MM.1S (cell line): ENCODE measurements at regions not wholly inside any gene's neighbourhood (a gene's known extent, or its start where the extent isn't known, plus 50 kb on each side); places are given as distances from the start of the nearest gene placed in this dataset.

Experiments used
- DNase-seq: peaks from one replicate; pipeline ENCODE4 v3.0.0-alpha.2; 2015
- H2AFZ ChIP-seq: fragments of 300-600 bp; sonication (generic); 2 replicates; pipeline ENCODE4 v1.6.0; 2016; ENCODE audit warnings: antibody characterized with exemption, low read length
- H3F3A ChIP-seq: fragments of 300-600 bp; sonication (generic); 2 replicates; pipeline ENCODE4 v1.6.1; 2016; ENCODE audit warnings: mild to moderate bottlenecking, antibody characterized with exemption, low read length, moderate library complexity, mixed read lengths; ENCODE audit not compliant: insufficient read depth
- H3K27ac ChIP-seq: fragments of 300-600 bp; sonication (generic); 2 replicates; pipeline ENCODE4 v1.5.1; 2016; ENCODE audit warnings: mild to moderate bottlenecking, low read length
- H3K27me3 ChIP-seq: fragments of 300-600 bp; sonication (generic); replicated peaks from 2 replicates; pipeline ENCODE4 v1.6.0; 2016; ENCODE audit warnings: low read length; ENCODE audit not compliant: insufficient read depth
- H3K36me3 ChIP-seq: fragments of 300-600 bp; sonication (generic); replicated peaks from 2 replicates; pipeline ENCODE4 v1.6.1; 2016; ENCODE audit warnings: mild to moderate bottlenecking, low read length, mixed read lengths; ENCODE audit not compliant: insufficient read depth
- H3K4me1 ChIP-seq: fragments of 300-600 bp; sonication (generic); 2 replicates; pipeline ENCODE4 v1.6.1; 2016; ENCODE audit warnings: low read length, mixed read lengths
- H3K4me2 ChIP-seq: fragments of 300-600 bp; sonication (generic); 2 replicates; pipeline ENCODE4 v1.6.0; 2016; ENCODE audit warnings: low read depth, low read length
- H3K4me3 ChIP-seq: fragments of 300-600 bp; sonication (generic); 2 replicates; pipeline ENCODE4 v1.5.1; 2016; ENCODE audit warnings: low read length, mixed read lengths
- H3K79me2 ChIP-seq: fragments of 300-600 bp; sonication (generic); 2 replicates; pipeline ENCODE4 v1.6.1; 2016; ENCODE audit warnings: mixed run types, low read length, mixed read lengths
- H3K9ac ChIP-seq: fragments of 300-600 bp; sonication (generic); 2 replicates; pipeline ENCODE4 v1.6.1; 2016; ENCODE audit warnings: low read length, mixed read lengths
- H3K9me2 ChIP-seq: fragments of 300-600 bp; sonication (generic); replicated peaks from 2 replicates; pipeline ENCODE4 v1.6.1; 2016; ENCODE audit warnings: mild to moderate bottlenecking, low read length, mixed read lengths; ENCODE audit not compliant: insufficient read depth
- H3K9me3 ChIP-seq: fragments of 300-600 bp; sonication (generic); replicated peaks from 2 replicates; pipeline ENCODE4 v1.6.1; 2016; ENCODE audit warnings: mild to moderate bottlenecking, low read length, mixed read lengths; ENCODE audit not compliant: insufficient read depth
- H4K20me1 ChIP-seq: fragments of 300-600 bp; sonication (generic); 2 replicates; pipeline ENCODE4 v1.6.1; 2016; ENCODE audit warnings: mild to moderate bottlenecking, low read length, moderate library complexity, mixed read lengths; ENCODE audit not compliant: insufficient read depth
- EZH2 ChIP-seq: fragments of 300-600 bp; sonication (generic); optimal IDR thresholded peaks from 2 replicates; pipeline ENCODE3; 2017; ENCODE audit warnings: low read depth, mild to moderate bottlenecking, antibody characterized with exemption, low read length, mixed read lengths
- EZH2phosphoT487 ChIP-seq: fragments of 300-600 bp; sonication (generic); IDR thresholded peaks from 2 replicates; pipeline ENCODE4 v1.6.1; 2018; ENCODE audit warnings: antibody characterized with exemption, low read length
- TF ChIP-seq, protein P1 (sequence below): fragments of 300-600 bp; sonication (generic); IDR thresholded peaks from 2 replicates; pipeline ENCODE4 v1.5.1; 2016; ENCODE audit warnings: antibody characterized with exemption, low read length, mixed read lengths

DNA sequence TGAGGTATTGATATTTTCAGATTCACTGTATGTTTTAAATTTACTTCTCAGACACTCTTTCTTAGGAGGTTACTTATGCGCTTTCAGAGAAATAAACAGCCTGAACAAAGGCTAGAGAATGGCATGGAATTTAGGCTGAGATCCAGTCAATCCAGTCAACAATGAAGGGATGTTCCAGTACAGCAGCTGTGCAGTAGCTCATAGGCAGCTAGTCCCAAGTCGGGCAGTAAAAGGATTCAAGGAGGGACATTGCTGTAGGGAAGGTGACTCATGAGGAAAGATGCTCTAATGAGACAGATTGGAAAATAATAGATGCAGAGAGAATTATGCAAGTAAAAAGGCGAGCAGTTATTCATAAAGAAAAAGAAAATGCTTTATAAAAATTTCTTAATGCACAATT is 397.9 kb upstream of the RGPD4 start:
- no peaks in the 10 kb centered on the region for H3K9me2 ChIP-seq

DNA sequence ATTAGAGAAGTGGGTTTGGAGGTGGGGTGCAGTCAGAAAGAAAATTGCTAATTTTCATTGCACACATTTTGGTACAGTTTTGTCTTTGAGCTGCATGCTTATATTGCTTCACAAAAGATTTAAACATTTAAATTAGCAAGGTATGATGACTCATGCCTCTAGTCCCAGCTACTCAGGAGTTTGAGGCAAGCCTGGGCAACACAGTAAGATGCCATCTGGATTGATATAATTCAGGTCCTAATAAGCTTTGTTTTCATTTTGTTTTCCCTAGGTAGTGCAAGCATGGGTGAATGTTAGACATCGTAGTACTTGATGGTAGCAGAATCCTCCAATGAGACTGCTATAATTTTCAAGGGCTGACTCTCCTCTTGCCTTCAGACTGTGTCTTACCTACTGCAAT is 396.7 kb upstream of the RGPD4 start:
- no peak overlapping the region for H3K4me3 ChIP-seq
- no peak overlapping the region for H3K4me2 ChIP-seq
- no peaks in the 10 kb centered on the region for H3K9me2 ChIP-seq
- DNase-seq = no peak
- no peaks in the 10 kb centered on the region for H3K79me2 ChIP-seq
- no peak overlapping the region for H3K27ac ChIP-seq
- no peak for TF ChIP-seq EZH2phosphoT487
- no peak for TF ChIP-seq EZH2
- TF ChIP-seq, protein P1, sequence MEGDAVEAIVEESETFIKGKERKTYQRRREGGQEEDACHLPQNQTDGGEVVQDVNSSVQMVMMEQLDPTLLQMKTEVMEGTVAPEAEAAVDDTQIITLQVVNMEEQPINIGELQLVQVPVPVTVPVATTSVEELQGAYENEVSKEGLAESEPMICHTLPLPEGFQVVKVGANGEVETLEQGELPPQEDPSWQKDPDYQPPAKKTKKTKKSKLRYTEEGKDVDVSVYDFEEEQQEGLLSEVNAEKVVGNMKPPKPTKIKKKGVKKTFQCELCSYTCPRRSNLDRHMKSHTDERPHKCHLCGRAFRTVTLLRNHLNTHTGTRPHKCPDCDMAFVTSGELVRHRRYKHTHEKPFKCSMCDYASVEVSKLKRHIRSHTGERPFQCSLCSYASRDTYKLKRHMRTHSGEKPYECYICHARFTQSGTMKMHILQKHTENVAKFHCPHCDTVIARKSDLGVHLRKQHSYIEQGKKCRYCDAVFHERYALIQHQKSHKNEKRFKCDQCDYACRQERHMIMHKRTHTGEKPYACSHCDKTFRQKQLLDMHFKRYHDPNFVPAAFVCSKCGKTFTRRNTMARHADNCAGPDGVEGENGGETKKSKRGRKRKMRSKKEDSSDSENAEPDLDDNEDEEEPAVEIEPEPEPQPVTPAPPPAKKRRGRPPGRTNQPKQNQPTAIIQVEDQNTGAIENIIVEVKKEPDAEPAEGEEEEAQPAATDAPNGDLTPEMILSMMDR = no peak
- H3K36me3 ChIP-seq = no peaks in the 10 kb centered on the region
- H3F3A ChIP-seq = no peaks in the 10 kb centered on the region
- no peak overlapping the region for H2AFZ ChIP-seq
- no peaks in the 10 kb centered on the region for H3K9me3 ChIP-seq
- H3K27me3 ChIP-seq = no peaks in the 10 kb centered on the region
- H3K4me1 ChIP-seq = no peaks in the 10 kb centered on the region
- no peaks in the 10 kb centered on the region for H4K20me1 ChIP-seq
- no peak overlapping the region for H3K9ac ChIP-seq

More for the DNA sequence above, 397.9 kb upstream of the RGPD4 start:
- no peaks in the 10 kb centered on the region for H3F3A ChIP-seq
- no peaks in the 10 kb centered on the region for H3K36me3 ChIP-seq
- no peaks in the 10 kb centered on the region for H3K9me3 ChIP-seq
- H3K9ac ChIP-seq = no peak overlapping the region
- H3K4me1 ChIP-seq = no peaks in the 10 kb centered on the region
- no peak for TF ChIP-seq EZH2
- no peak for TF ChIP-seq EZH2phosphoT487
- TF ChIP-seq, protein P1 = no peak
- H4K20me1 ChIP-seq = no peaks in the 10 kb centered on the region
- no peaks in the 10 kb centered on the region for H3K27me3 ChIP-seq
- DNase-seq = no peak
- no peak overlapping the region for H3K4me3 ChIP-seq
- no peak overlapping the region for H2AFZ ChIP-seq
- no peak overlapping the region for H3K4me2 ChIP-seq
- H3K27ac ChIP-seq = no peak overlapping the region
- H3K79me2 ChIP-seq = no peaks in the 10 kb centered on the region

DNA sequence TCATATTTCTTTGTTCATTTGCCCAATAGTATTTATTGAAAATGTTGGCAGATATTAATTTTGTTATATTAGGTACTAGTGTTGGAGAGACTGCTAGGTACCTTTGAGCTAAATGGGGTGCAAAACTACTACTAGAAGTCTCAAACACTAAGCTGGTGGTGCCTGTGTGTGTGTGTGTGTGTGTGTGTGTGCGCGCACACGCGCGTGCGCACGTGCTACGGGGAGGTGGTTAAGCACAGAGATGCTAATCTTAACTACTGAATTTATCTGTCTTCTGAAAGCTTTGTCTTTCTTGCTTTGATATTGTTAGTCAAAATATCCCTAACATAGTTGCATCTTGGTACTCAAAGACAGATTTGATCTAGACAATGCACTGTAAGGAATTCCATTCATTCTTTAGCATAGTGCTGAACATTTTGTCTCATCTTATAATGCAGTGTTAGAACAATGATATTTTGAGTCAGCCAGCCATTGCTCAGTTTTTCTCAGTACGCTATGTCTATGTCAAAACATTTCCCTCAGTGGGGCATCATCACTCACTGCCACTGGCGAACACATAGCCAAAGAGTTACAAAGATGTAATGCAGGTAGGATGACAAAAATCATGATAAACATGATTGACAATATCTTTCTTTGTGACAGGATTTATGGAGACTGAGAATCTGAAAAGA is 396.0 kb upstream of the RGPD4 start:
- Histone ChIP-seq H3K4me2 (no peak overlapping the region), H3K27ac (no peak overlapping the region), H3K27me3 (no peaks in the 10 kb centered on the region), H3K9me2 (no peaks in the 10 kb centered on the region), H3K4me1 (no peaks in the 10 kb centered on the region), H2AFZ (no peak overlapping the region), H3K79me2 (no peaks in the 10 kb centered on the region), H3K9me3 (no peaks in the 10 kb centered on the region), H3F3A (no peaks in the 10 kb centered on the region), H3K9ac (no peak overlapping the region), H3K4me3 (no peak overlapping the region), H4K20me1 (no peaks in the 10 kb centered on the region), H3K36me3 (no peaks in the 10 kb centered on the region)
- TF ChIP-seq EZH2 (no peak), EZH2phosphoT487 (no peak)
- TF ChIP-seq, protein P1 = no peak
- no peak for DNase-seq
